Tibial nerve (tissue), 4 donors: ENCODE measurements at regions not wholly inside any gene's neighbourhood (a gene's known extent, or its start where the extent isn't known, plus 50 kb on each side); places are given as distances from the start of the nearest gene placed in this dataset.

Experiments used
- CTCF ChIP-seq, 5 experiments: fragments of 200-600 bp in 3 of 5; fragments of 450-650 bp in 2 of 5; sonication (generic) in 3 of 5; IDR thresholded peaks; one replicate each; pipeline ENCODE4 v1.5.1; 2016 to 2019; ENCODE audit warnings: antibody characterized with exemption in 5 of 5, mild to moderate bottlenecking in 3 of 5, moderate library complexity in 2 of 5
- EP300 ChIP-seq, 2 donors: sonication (generic); formaldehyde crosslinking; IDR thresholded peaks; one replicate each; pipeline ENCODE4 v1.6.1; 2017; ENCODE audit warnings: antibody characterized with exemption in 2 of 2, mild to moderate bottlenecking in 1 of 2

GRCh38 chr11:45413156-45413858 is 127.2 kb upstream of the SYT13 start:
- no peak for TF ChIP-seq CTCF (IDR thresholded peaks at IDR 0.05)
- no peak for TF ChIP-seq EP300 (IDR thresholded peaks at IDR 0.05)
